CD14-positive monocyte (primary cell): ENCODE measurements at regions not wholly inside any gene's neighbourhood (a gene's known extent, or its start where the extent isn't known, plus 50 kb on each side); places are given as distances from the start of the nearest gene placed in this dataset.

Source experiments
- DNase-seq, 3 donors: peaks; one replicate each; pipeline ENCODE4 v3.0.0-alpha.2; 2011 to 2022
- H2AFZ ChIP-seq: 2 replicates; pipeline ENCODE4 v1.6.0; 2012; ENCODE audit warnings: mild to moderate bottlenecking, low read depth, low read length, inconsistent platforms; ENCODE audit not compliant: insufficient read depth, poor library complexity, severe bottlenecking
- H3K27ac ChIP-seq, 2 donors: 1 replicate in 1 of 2; 2 replicates in 1 of 2; pipeline ENCODE4 v1.5.1; 2012 to 2013; ENCODE audit warnings: low read length in 2 of 2, control low read depth in 1 of 2, inconsistent platforms in 1 of 2, low read depth in 1 of 2, mild to moderate bottlenecking in 1 of 2
- H3K27me3 ChIP-seq, 2 donors: one replicate each; pipeline versions ENCODE4 v1.6.0 to v1.6.1; 2011 to 2013; ENCODE audit warnings: low read length in 2 of 2; ENCODE audit not compliant: control insufficient read depth in 2 of 2, insufficient read depth in 2 of 2
- H3K36me3 ChIP-seq, 2 donors: replicated peaks in 1 of 2; 1 replicate in 1 of 2; 2 replicates in 1 of 2; pipeline versions ENCODE4 v1.5.1 to v1.6.1; 2012 to 2013; ENCODE audit warnings: low read length in 2 of 2, control low read depth in 1 of 2, inconsistent platforms in 1 of 2, mild to moderate bottlenecking in 1 of 2; ENCODE audit not compliant: insufficient read depth in 2 of 2, control insufficient read depth in 1 of 2
- H3K4me1 ChIP-seq, 2 donors: 1 replicate in 1 of 2; 2 replicates in 1 of 2; pipeline versions ENCODE4 v1.5.1 to v1.6.1; 2012 to 2013; ENCODE audit warnings: low read length in 2 of 2, control low read depth in 1 of 2, inconsistent platforms in 1 of 2, mild to moderate bottlenecking in 1 of 2, moderate library complexity in 1 of 2; ENCODE audit not compliant: insufficient read depth in 2 of 2, control insufficient read depth in 1 of 2
- H3K4me2 ChIP-seq: replicated peaks from 2 replicates; pipeline ENCODE3; 2012; ENCODE audit warnings: low read length, moderate library complexity, mild to moderate bottlenecking; ENCODE audit not compliant: poor library complexity, severe bottlenecking; ENCODE audit errors: extremely low read depth
- H3K4me3 ChIP-seq, 3 experiments: fragments of 200-600 bp in 1 of 3; sonication (generic) in 1 of 3; replicated peaks in 1 of 3; 1 replicate in 2 of 3; 2 replicates in 1 of 3; pipeline ENCODE4 v1.5.1; 2011 to 2013; ENCODE audit warnings: low read length in 3 of 3, mild to moderate bottlenecking in 3 of 3, control low read depth in 2 of 3, low read depth in 2 of 3, inconsistent platforms in 1 of 3, moderate library complexity in 1 of 3
- H3K79me2 ChIP-seq: 2 replicates; pipeline ENCODE4 v1.6.0; 2012; ENCODE audit warnings: mild to moderate bottlenecking, control low read depth, inconsistent platforms, low read length, moderate library complexity; ENCODE audit not compliant: insufficient read depth
- H3K9ac ChIP-seq: 2 replicates; pipeline ENCODE4 v1.6.0; 2017; ENCODE audit warnings: low read length, mild to moderate bottlenecking; ENCODE audit not compliant: insufficient read depth, poor library complexity, severe bottlenecking
- H3K9me3 ChIP-seq, 2 donors: replicated peaks in 1 of 2; 1 replicate in 1 of 2; 2 replicates in 1 of 2; pipeline versions ENCODE4 v1.5.1 to v1.6.1; 2012 to 2013; ENCODE audit warnings: low read length in 2 of 2, control low read depth in 1 of 2; ENCODE audit not compliant: control insufficient read depth in 1 of 2, insufficient read depth in 1 of 2
- H4K20me1 ChIP-seq: 2 replicates; pipeline ENCODE4 v1.6.0; 2012; ENCODE audit warnings: mild to moderate bottlenecking, low read length, control low read depth, moderate library complexity; ENCODE audit not compliant: insufficient read depth
- H3K27ac Mint-ChIP-seq, 7 donors: one replicate each; pipeline ENCODE4 v1.8.0; 2020; ENCODE audit warnings: mild to moderate bottlenecking in 7 of 7, mixed read lengths in 7 of 7, moderate library complexity in 6 of 7, inconsistent platforms in 2 of 7
- H3K27me3 Mint-ChIP-seq, 3 donors: one replicate each; pipeline ENCODE4 v1.8.0; 2021 to 2022; ENCODE audit warnings: low read depth in 3 of 3, mild to moderate bottlenecking in 3 of 3, mixed read lengths in 3 of 3, moderate library complexity in 3 of 3, inconsistent platforms in 1 of 3
- H3K36me3 Mint-ChIP-seq, 2 donors: one replicate each; pipeline ENCODE4 v1.8.0; 2020; ENCODE audit warnings: mixed read lengths in 2 of 2, inconsistent platforms in 1 of 2, mild to moderate bottlenecking in 1 of 2
- H3K4me1 Mint-ChIP-seq: one replicate; pipeline ENCODE4 v1.8.0; 2020; ENCODE audit warnings: mild to moderate bottlenecking, mixed read lengths
- H3K4me3 Mint-ChIP-seq, 2 donors: one replicate each; pipeline ENCODE4 v1.8.0; 2020; ENCODE audit warnings: mild to moderate bottlenecking in 2 of 2, mixed read lengths in 2 of 2, moderate library complexity in 1 of 2
- H3K9me3 Mint-ChIP-seq, 7 donors: one replicate each; pipeline ENCODE4 v1.8.0; 2020 to 2022; ENCODE audit warnings: mixed read lengths in 7 of 7, mild to moderate bottlenecking in 6 of 7, moderate library complexity in 6 of 7, inconsistent platforms in 2 of 7
- WGBS: methylation state at CpG from one replicate; pipeline ENCODE4 v1.1.5; 2013; ENCODE audit warnings: missing lambda C conversion rate; ENCODE audit not compliant: insufficient coverage; 5-methylcytosine and 5-hydroxymethylcytosine counted together
- intact Hi-C, 2 donors: fragments of 100-400 bp; cut with micrococcal nuclease; formaldehyde crosslinking; loops; one replicate each; pipeline versions ENCODE4 v1.15.0 to v1.15.1; 2023
- TF ChIP-seq, protein P1 (sequence below): fragments of 200-600 bp; IDR thresholded peaks from one replicate; pipeline ENCODE4 v1.8.0; 2022; ENCODE audit warnings: antibody characterized with exemption, mild to moderate bottlenecking

GRCh38 chr16:24677388-24677787 is 52.1 kb upstream of the TNRC6A start:
- H3K4me3 Mint-ChIP-seq = no peak overlapping the region
- Histone ChIP-seq H3K4me2 (no peak overlapping the region), H4K20me1 (no peaks in the 10 kb centered on the region), H2AFZ (no peak overlapping the region), H3K27me3 (no peaks in the 10 kb centered on the region), H3K27ac (no peak overlapping the region), H3K9ac (no peak overlapping the region), H3K4me3 (no peak overlapping the region), H3K9me3 (no peaks in the 10 kb centered on the region), H3K4me1 (peaks cover 4 to 9% of the 10 kb centered on the region in 2 donors), H3K36me3 (no peaks in the 10 kb centered on the region), H3K79me2 (no peaks in the 10 kb centered on the region)
- H3K27me3 Mint-ChIP-seq = peaks cover 1 to 16% (median 6%) of the 10 kb centered on the region in 3 donors
- TF ChIP-seq, protein P1, sequence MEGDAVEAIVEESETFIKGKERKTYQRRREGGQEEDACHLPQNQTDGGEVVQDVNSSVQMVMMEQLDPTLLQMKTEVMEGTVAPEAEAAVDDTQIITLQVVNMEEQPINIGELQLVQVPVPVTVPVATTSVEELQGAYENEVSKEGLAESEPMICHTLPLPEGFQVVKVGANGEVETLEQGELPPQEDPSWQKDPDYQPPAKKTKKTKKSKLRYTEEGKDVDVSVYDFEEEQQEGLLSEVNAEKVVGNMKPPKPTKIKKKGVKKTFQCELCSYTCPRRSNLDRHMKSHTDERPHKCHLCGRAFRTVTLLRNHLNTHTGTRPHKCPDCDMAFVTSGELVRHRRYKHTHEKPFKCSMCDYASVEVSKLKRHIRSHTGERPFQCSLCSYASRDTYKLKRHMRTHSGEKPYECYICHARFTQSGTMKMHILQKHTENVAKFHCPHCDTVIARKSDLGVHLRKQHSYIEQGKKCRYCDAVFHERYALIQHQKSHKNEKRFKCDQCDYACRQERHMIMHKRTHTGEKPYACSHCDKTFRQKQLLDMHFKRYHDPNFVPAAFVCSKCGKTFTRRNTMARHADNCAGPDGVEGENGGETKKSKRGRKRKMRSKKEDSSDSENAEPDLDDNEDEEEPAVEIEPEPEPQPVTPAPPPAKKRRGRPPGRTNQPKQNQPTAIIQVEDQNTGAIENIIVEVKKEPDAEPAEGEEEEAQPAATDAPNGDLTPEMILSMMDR = no peak
- no peak for DNase-seq
- WGBS = 97% methylated on average over 5 of the region's 7 CpGs
- H3K36me3 Mint-ChIP-seq = no peaks in the 10 kb centered on the region
- no peaks in the 10 kb centered on the region for H3K9me3 Mint-ChIP-seq
- no peak overlapping the region for H3K27ac Mint-ChIP-seq
- intact Hi-C loops = no loop called here
- peaks cover 6% of the 10 kb centered on the region for H3K4me1 Mint-ChIP-seq
